ENCODE measurements at regions not wholly inside any gene's neighbourhood (a gene's known extent, or its start where the extent isn't known, plus 50 kb on each side); places are given as distances from the start of the nearest gene placed in this dataset.

GRCh38 chr15:38897551-38897950, 332.9 kb upstream of the RASGRP1 start:
- H3K36me3 ChIP-seq (ENCODE audit: insufficient read depth, low read length), result no peaks in the 10 kb centered on the region
- H3K9me3 ChIP-seq (ENCODE audit: control insufficient read depth, insufficient read depth, low read length), result no peaks in the 10 kb centered on the region
- H3K9ac ChIP-seq (ENCODE audit: low read depth, low read length), result no peak overlapping the region
- peaks cover 8% of the 10 kb centered on the region for H3K4me1 ChIP-seq (ENCODE audit: insufficient read depth, low read length)

GRCh38 chr15:38898236-38898635, 333.6 kb upstream of the RASGRP1 start:
- no peaks in the 10 kb centered on the region for H3K9me3 ChIP-seq (ENCODE audit: control insufficient read depth, insufficient read depth, low read length)
- H3K9ac ChIP-seq (ENCODE audit: low read depth, low read length), result no peak overlapping the region
- H3K4me1 ChIP-seq (ENCODE audit: insufficient read depth, low read length), result peaks cover 8% of the 10 kb centered on the region
- no peaks in the 10 kb centered on the region for H3K36me3 ChIP-seq (ENCODE audit: insufficient read depth, low read length)

- Histone ChIP-seq H3K36me3 (ENCODE audit: insufficient read depth, low read length) (no peaks in the 10 kb centered on the region), H3K9ac (ENCODE audit: low read depth, low read length) (no peak overlapping the region), H3K4me1 (ENCODE audit: insufficient read depth, low read length) (peaks cover 4% of the 10 kb centered on the region), H3K9me3 (ENCODE audit: control insufficient read depth, insufficient read depth, low read length) (no peaks in the 10 kb centered on the region)
These were observed 334.7 kb upstream of the RASGRP1 start for GRCh38 chr15:38899300-38899699.

- Histone ChIP-seq H3K36me3 (ENCODE audit: insufficient read depth, low read length) (no peaks in the 10 kb centered on the region), H3K9me3 (ENCODE audit: control insufficient read depth, insufficient read depth, low read length) (no peaks in the 10 kb centered on the region), H3K9ac (ENCODE audit: low read depth, low read length) (no peak overlapping the region), H3K4me1 (ENCODE audit: insufficient read depth, low read length) (no peaks in the 10 kb centered on the region)
These were observed 339.7 kb upstream of the RASGRP1 start for GRCh38 chr15:38904298-38904697.

GRCh38 chr15:38905632-38906031, 341.0 kb upstream of the RASGRP1 start:
- no peaks in the 10 kb centered on the region for H3K36me3 ChIP-seq (ENCODE audit: insufficient read depth, low read length)
- no peak overlapping the region for H3K9ac ChIP-seq (ENCODE audit: low read depth, low read length)
- H3K4me1 ChIP-seq (ENCODE audit: insufficient read depth, low read length), result no peaks in the 10 kb centered on the region
- H3K9me3 ChIP-seq (ENCODE audit: control insufficient read depth, insufficient read depth, low read length), result no peaks in the 10 kb centered on the region

- H3K9me3 ChIP-seq (ENCODE audit: control insufficient read depth, insufficient read depth, low read length), result no peaks in the 10 kb centered on the region
- no peaks in the 10 kb centered on the region for H3K4me1 ChIP-seq (ENCODE audit: insufficient read depth, low read length)
- no peaks in the 10 kb centered on the region for H3K36me3 ChIP-seq (ENCODE audit: insufficient read depth, low read length)
- no peak overlapping the region for H3K9ac ChIP-seq (ENCODE audit: low read depth, low read length)
These were observed 356.4 kb upstream of the RASGRP1 start for GRCh38 chr15:38920966-38921365.

GRCh38 chr15:38921471-38921870, 356.9 kb upstream of the RASGRP1 start:
- H3K4me1 ChIP-seq (ENCODE audit: insufficient read depth, low read length), result no peaks in the 10 kb centered on the region
- no peaks in the 10 kb centered on the region for H3K9me3 ChIP-seq (ENCODE audit: control insufficient read depth, insufficient read depth, low read length)

GRCh38 chr15:38928431-38928830, 363.8 kb upstream of the RASGRP1 start:
- no peaks in the 10 kb centered on the region for H3K4me1 ChIP-seq (ENCODE audit: insufficient read depth, low read length)
- H3K9ac ChIP-seq (ENCODE audit: low read depth, low read length), result no peak overlapping the region
- no peaks in the 10 kb centered on the region for H3K36me3 ChIP-seq (ENCODE audit: insufficient read depth, low read length)
- H3K9me3 ChIP-seq (ENCODE audit: control insufficient read depth, insufficient read depth, low read length), result no peaks in the 10 kb centered on the region

More at GRCh38 chr15:38921471-38921870, 356.9 kb upstream of the RASGRP1 start:
- Histone ChIP-seq H3K36me3 (ENCODE audit: insufficient read depth, low read length) (no peaks in the 10 kb centered on the region), H3K9ac (ENCODE audit: low read depth, low read length) (no peak overlapping the region)

- Histone ChIP-seq H3K4me1 (ENCODE audit: insufficient read depth, low read length) (no peaks in the 10 kb centered on the region), H3K9ac (ENCODE audit: low read depth, low read length) (no peak overlapping the region), H3K36me3 (ENCODE audit: insufficient read depth, low read length) (no peaks in the 10 kb centered on the region), H3K9me3 (ENCODE audit: control insufficient read depth, insufficient read depth, low read length) (no peaks in the 10 kb centered on the region)
These were observed 366.4 kb upstream of the RASGRP1 start for GRCh38 chr15:38930851-38931572.

- Histone ChIP-seq H3K36me3 (ENCODE audit: insufficient read depth, low read length) (no peaks in the 10 kb centered on the region), H3K4me1 (ENCODE audit: insufficient read depth, low read length) (no peaks in the 10 kb centered on the region), H3K9me3 (ENCODE audit: control insufficient read depth, insufficient read depth, low read length) (no peaks in the 10 kb centered on the region), H3K9ac (ENCODE audit: low read depth, low read length) (no peak overlapping the region)
These were observed 376.9 kb upstream of the RASGRP1 start for GRCh38 chr15:38941399-38941953.

GRCh38 chr15:38944536-38944935, 379.9 kb upstream of the RASGRP1 start:
- H3K36me3 ChIP-seq (ENCODE audit: insufficient read depth, low read length), result no peaks in the 10 kb centered on the region
- no peak overlapping the region for H3K9ac ChIP-seq (ENCODE audit: low read depth, low read length)
- no peaks in the 10 kb centered on the region for H3K4me1 ChIP-seq (ENCODE audit: insufficient read depth, low read length)
- no peaks in the 10 kb centered on the region for H3K9me3 ChIP-seq (ENCODE audit: control insufficient read depth, insufficient read depth, low read length)

- no peaks in the 10 kb centered on the region for H3K4me1 ChIP-seq (ENCODE audit: insufficient read depth, low read length)
These were observed 381.1 kb upstream of the RASGRP1 start for GRCh38 chr15:38945551-38946298.

GRCh38 chr15:38954090-38954489, 389.5 kb upstream of the RASGRP1 start:
- Histone ChIP-seq H3K9ac (ENCODE audit: low read depth, low read length) (no peak overlapping the region), H3K4me1 (ENCODE audit: insufficient read depth, low read length) (no peaks in the 10 kb centered on the region), H3K36me3 (ENCODE audit: insufficient read depth, low read length) (no peaks in the 10 kb centered on the region), H3K9me3 (ENCODE audit: control insufficient read depth, insufficient read depth, low read length) (no peaks in the 10 kb centered on the region)

More at GRCh38 chr15:38945551-38946298, 381.1 kb upstream of the RASGRP1 start:
- Histone ChIP-seq H3K36me3 (ENCODE audit: insufficient read depth, low read length) (no peaks in the 10 kb centered on the region), H3K9me3 (ENCODE audit: control insufficient read depth, insufficient read depth, low read length) (no peaks in the 10 kb centered on the region), H3K9ac (ENCODE audit: low read depth, low read length) (no peak overlapping the region)

- H3K4me1 ChIP-seq (ENCODE audit: insufficient read depth, low read length), result no peaks in the 10 kb centered on the region
- no peaks in the 10 kb centered on the region for H3K36me3 ChIP-seq (ENCODE audit: insufficient read depth, low read length)
- H3K9me3 ChIP-seq (ENCODE audit: control insufficient read depth, insufficient read depth, low read length), result no peaks in the 10 kb centered on the region
- no peak overlapping the region for H3K9ac ChIP-seq (ENCODE audit: low read depth, low read length)
These were observed 396.8 kb upstream of the RASGRP1 start for GRCh38 chr15:38961456-38961855.

- H3K9me3 ChIP-seq (ENCODE audit: control insufficient read depth, insufficient read depth, low read length), result no peaks in the 10 kb centered on the region
- H3K4me1 ChIP-seq (ENCODE audit: insufficient read depth, low read length), result no peaks in the 10 kb centered on the region
- H3K36me3 ChIP-seq (ENCODE audit: insufficient read depth, low read length), result no peaks in the 10 kb centered on the region
- H3K9ac ChIP-seq (ENCODE audit: low read depth, low read length), result no peak overlapping the region
These were observed 397.3 kb upstream of the RASGRP1 start for GRCh38 chr15:38961931-38962330.

Data from ES-I3 (cell line).